ENCODE measurements at regions not wholly inside any gene's neighbourhood (a gene's known extent, or its start where the extent isn't known, plus 50 kb on each side); places are given as distances from the start of the nearest gene placed in this dataset.

DNA sequence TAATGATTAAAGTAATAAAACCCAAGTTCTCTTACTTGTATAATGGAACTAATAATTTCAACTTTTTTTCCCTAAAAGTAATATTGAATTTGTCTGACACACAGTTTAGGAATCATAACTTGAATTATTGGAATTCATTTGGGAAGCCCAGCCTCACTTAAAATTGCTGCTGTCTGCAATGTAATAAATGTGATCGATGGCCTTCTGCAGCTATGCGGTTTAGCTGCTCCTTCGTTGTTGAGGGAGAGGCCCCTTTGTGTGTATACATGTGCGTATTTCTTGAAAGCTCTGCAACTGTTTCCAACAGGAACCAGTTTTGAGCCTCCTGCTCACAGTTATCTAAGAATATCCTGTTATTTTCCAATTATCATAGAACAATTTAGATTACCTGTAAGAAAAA, 152.5 kb downstream of the AKR1D1 start:
- TF ChIP-seq, protein P1, sequence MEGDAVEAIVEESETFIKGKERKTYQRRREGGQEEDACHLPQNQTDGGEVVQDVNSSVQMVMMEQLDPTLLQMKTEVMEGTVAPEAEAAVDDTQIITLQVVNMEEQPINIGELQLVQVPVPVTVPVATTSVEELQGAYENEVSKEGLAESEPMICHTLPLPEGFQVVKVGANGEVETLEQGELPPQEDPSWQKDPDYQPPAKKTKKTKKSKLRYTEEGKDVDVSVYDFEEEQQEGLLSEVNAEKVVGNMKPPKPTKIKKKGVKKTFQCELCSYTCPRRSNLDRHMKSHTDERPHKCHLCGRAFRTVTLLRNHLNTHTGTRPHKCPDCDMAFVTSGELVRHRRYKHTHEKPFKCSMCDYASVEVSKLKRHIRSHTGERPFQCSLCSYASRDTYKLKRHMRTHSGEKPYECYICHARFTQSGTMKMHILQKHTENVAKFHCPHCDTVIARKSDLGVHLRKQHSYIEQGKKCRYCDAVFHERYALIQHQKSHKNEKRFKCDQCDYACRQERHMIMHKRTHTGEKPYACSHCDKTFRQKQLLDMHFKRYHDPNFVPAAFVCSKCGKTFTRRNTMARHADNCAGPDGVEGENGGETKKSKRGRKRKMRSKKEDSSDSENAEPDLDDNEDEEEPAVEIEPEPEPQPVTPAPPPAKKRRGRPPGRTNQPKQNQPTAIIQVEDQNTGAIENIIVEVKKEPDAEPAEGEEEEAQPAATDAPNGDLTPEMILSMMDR (IDR thresholded peaks at IDR 0.05): no peak
- no peak for TF ChIP-seq EZH2 (IDR thresholded peaks at IDR 0.05; ENCODE audit: borderline replicate concordance, insufficient read depth, low read depth, low read length, poor library complexity, severe bottlenecking)
